Ovary (tissue), 3 donors: ENCODE measurements at regions not wholly inside any gene's neighbourhood (a gene's known extent, or its start where the extent isn't known, plus 50 kb on each side); places are given as distances from the start of the nearest gene placed in this dataset.

ENCODE experiments used
- CTCF ChIP-seq, 3 donors: fragments of 450-650 bp in 2 of 3; fragments of 200-600 bp in 1 of 3; IDR thresholded peaks; one replicate each; pipeline versions ENCODE4 v1.5.1 to v1.8.0; 2016 to 2022; ENCODE audit warnings: antibody characterized with exemption in 3 of 3, mild to moderate bottlenecking in 1 of 3
- POLR2A ChIP-seq: fragments of 450-650 bp; IDR thresholded peaks from one replicate; pipeline ENCODE4 v1.6.1; 2017; ENCODE audit warnings: antibody characterized with exemption, mild to moderate bottlenecking, moderate library complexity
- donor health status: DM: no; HTN: no; CAD: no.

- no peak for TF ChIP-seq CTCF (IDR thresholded peaks at IDR 0.05)
- no peak for TF ChIP-seq POLR2A
Measured at GRCh38 chr3:182052332-182052731, 340.6 kb downstream of the SOX2 start.
